IPS-15b (cell line): ENCODE measurements at regions not wholly inside any gene's neighbourhood (a gene's known extent, or its start where the extent isn't known, plus 50 kb on each side); places are given as distances from the start of the nearest gene placed in this dataset.

Source experiments
- H3K27me3 ChIP-seq: one replicate; pipeline ENCODE4 v1.6.1; 2013; ENCODE audit warnings: low read length; ENCODE audit not compliant: control insufficient read depth, insufficient read depth
- H3K36me3 ChIP-seq: one replicate; pipeline ENCODE4 v1.6.1; 2013; ENCODE audit warnings: low read length; ENCODE audit not compliant: control insufficient read depth, insufficient read depth
- H3K4me1 ChIP-seq: one replicate; pipeline ENCODE4 v1.6.1; 2013; ENCODE audit warnings: mild to moderate bottlenecking, low read length; ENCODE audit not compliant: control insufficient read depth, insufficient read depth
- H3K4me3 ChIP-seq: one replicate; pipeline ENCODE4 v1.5.1; 2013; ENCODE audit warnings: low read depth, low read length
- H3K9ac ChIP-seq: one replicate; pipeline ENCODE4 v1.6.1; 2013; ENCODE audit warnings: low read depth, mild to moderate bottlenecking, low read length
- H3K9me3 ChIP-seq: one replicate; pipeline ENCODE4 v1.6.1; 2013; ENCODE audit warnings: mild to moderate bottlenecking, low read length; ENCODE audit not compliant: control insufficient read depth, insufficient read depth

GRCh38 chr18:54503131-54503894 is 87.7 kb upstream of the DYNAP start:
- no peak overlapping the region for H3K4me3 ChIP-seq
- H3K36me3 ChIP-seq, result no peaks in the 10 kb centered on the region
- no peaks in the 10 kb centered on the region for H3K27me3 ChIP-seq

GRCh38 chr18:54506516-54507261 is 84.4 kb upstream of the DYNAP start:
- no peak overlapping the region for H3K4me3 ChIP-seq
- H3K27me3 ChIP-seq, result no peaks in the 10 kb centered on the region
- H3K9ac ChIP-seq, result no peak overlapping the region
- no peaks in the 10 kb centered on the region for H3K36me3 ChIP-seq
- no peaks in the 10 kb centered on the region for H3K9me3 ChIP-seq
- no peaks in the 10 kb centered on the region for H3K4me1 ChIP-seq

More at GRCh38 chr18:54503131-54503894, 87.7 kb upstream of the DYNAP start:
- Histone ChIP-seq H3K9ac (no peak overlapping the region), H3K9me3 (no peaks in the 10 kb centered on the region), H3K4me1 (no peaks in the 10 kb centered on the region)

- H3K9ac ChIP-seq, result no peak overlapping the region
- no peaks in the 10 kb centered on the region for H3K36me3 ChIP-seq
- no peaks in the 10 kb centered on the region for H3K9me3 ChIP-seq
- no peaks in the 10 kb centered on the region for H3K27me3 ChIP-seq
- H3K4me1 ChIP-seq, result no peaks in the 10 kb centered on the region
- H3K4me3 ChIP-seq, result no peak overlapping the region
Observed at GRCh38 chr18:54509793-54510192, 81.3 kb upstream of the DYNAP start.

DNA sequence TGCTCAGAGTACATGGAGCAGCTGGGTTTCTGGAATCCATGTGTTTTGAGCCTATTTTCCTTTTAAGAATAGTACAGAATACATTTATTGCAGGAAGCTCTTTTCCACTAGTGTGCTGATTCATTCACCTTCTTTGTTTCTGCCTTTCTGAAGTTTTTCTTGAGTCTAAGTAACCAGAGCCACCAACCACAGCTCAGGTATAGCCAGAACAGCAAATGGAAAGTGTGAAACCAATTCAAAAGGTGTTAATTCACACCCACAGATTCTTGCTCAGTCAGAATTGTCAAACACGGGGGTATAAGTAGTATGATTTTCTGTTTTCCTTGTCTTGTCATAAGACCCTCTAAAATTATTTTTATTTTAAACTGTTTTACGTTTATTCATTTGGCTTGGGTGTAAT is 75.9 kb upstream of the DYNAP start:
- Histone ChIP-seq H3K4me1 (no peaks in the 10 kb centered on the region), H3K27me3 (no peaks in the 10 kb centered on the region), H3K9me3 (no peaks in the 10 kb centered on the region), H3K4me3 (no peak overlapping the region), H3K36me3 (no peaks in the 10 kb centered on the region), H3K9ac (no peak overlapping the region)

- H3K36me3 ChIP-seq, result no peaks in the 10 kb centered on the region
- no peak overlapping the region for H3K4me3 ChIP-seq
- no peaks in the 10 kb centered on the region for H3K27me3 ChIP-seq
- H3K4me1 ChIP-seq, result no peaks in the 10 kb centered on the region
- no peaks in the 10 kb centered on the region for H3K9me3 ChIP-seq
- H3K9ac ChIP-seq, result no peak overlapping the region
Observed at GRCh38 chr18:54517521-54517920, 73.5 kb upstream of the DYNAP start.

GRCh38 chr18:54521846-54522245 is 69.2 kb upstream of the DYNAP start:
- no peaks in the 10 kb centered on the region for H3K4me1 ChIP-seq
- no peaks in the 10 kb centered on the region for H3K36me3 ChIP-seq
- no peaks in the 10 kb centered on the region for H3K27me3 ChIP-seq
- no peaks in the 10 kb centered on the region for H3K9me3 ChIP-seq
- no peak overlapping the region for H3K4me3 ChIP-seq
- no peak overlapping the region for H3K9ac ChIP-seq

DNA sequence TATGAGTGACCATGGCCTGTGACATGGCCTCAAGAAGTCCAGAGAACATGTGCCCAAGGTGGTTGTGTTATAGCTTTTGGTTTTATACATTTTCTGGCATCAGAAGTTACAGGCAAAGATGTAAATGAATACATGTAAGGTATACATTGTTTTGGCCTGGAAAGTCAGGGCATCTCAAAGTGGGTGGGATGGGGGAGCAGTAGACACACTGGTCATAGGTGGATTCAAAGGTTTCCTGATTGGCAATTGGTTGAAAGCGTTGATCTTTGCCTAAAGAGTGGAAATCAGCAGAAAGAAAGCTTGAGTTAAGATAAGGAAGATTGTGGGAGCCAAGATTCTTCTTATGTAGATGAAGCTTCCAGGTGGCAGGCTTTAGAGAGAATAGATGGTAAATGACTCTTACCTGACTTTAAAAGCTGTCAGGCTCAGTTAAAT is 62.1 kb upstream of the DYNAP start:
- Histone ChIP-seq H3K36me3 (no peaks in the 10 kb centered on the region), H3K9me3 (peaks cover 2% of the 10 kb centered on the region), H3K27me3 (no peaks in the 10 kb centered on the region), H3K4me1 (peaks cover 35% of the 10 kb centered on the region), H3K9ac (no peak overlapping the region), H3K4me3 (no peak overlapping the region)

DNA sequence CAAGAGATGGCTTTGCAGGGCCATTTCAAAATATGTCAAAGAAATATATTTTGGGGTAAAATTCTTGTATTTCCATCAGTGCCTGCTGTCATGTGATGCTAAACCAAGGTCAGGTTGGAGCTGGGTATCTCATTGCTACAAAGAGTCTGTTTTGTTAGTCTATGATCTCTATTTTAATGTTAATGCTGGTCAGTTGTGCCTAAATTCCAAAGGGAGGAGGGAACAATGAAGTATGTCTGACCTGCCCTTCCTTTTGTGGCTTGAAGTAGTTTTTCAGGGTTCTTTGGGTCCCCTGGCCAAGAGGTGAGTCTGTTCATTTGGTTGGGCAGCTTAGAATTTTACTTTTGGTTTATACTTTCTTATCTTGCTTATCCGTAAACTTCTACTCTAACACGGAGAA is 61.6 kb upstream of the DYNAP start:
- Histone ChIP-seq H3K27me3 (no peaks in the 10 kb centered on the region), H3K4me1 (peaks cover 35% of the 10 kb centered on the region), H3K4me3 (peak overlapping the region; percentile 27), H3K9ac (no peak overlapping the region), H3K36me3 (no peaks in the 10 kb centered on the region), H3K9me3 (peaks cover 7% of the 10 kb centered on the region)

GRCh38 chr18:54530285-54530684 is 60.8 kb upstream of the DYNAP start:
- no peak overlapping the region for H3K9ac ChIP-seq
- H3K27me3 ChIP-seq, result no peaks in the 10 kb centered on the region
- peaks cover 6% of the 10 kb centered on the region for H3K36me3 ChIP-seq
- H3K4me1 ChIP-seq, result peaks cover 35% of the 10 kb centered on the region
- H3K9me3 ChIP-seq, result peaks cover 12% of the 10 kb centered on the region
- peak overlapping the region; percentile 10 for H3K4me3 ChIP-seq

DNA sequence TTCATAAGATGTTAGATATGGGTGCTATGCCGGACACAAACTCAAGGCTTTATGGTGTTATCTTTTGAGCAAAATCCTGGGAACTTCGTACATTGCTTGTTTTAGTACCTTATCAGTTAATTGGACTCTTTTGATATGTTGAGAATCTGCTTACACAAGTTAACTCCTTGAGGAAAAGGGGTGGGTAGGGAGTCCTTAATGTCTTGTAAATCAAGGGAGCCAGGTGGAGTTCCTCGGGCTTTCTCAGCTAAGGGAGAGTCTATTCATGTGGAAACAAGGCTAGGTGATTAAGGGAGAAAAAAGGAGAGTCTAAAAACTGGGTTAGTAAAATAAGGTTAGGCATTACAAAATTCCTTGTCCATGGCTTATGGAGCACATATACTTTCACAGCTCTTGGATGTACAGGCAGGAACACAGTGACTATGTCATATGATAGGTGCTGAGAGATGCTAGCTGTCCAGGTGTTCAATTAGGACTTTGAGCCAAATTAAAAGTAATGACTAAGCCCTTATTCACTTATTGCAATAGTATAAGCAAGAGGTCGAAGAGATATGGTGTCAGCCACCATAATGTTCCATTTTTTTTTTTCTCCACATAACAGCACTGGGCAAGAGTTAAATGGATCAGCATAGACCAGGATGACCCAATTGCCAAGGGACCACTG is 59.5 kb upstream of the DYNAP start:
- H3K9ac ChIP-seq, result no peak overlapping the region
- H3K9me3 ChIP-seq, result peaks cover 22% of the 10 kb centered on the region
- H3K27me3 ChIP-seq, result no peaks in the 10 kb centered on the region

DNA sequence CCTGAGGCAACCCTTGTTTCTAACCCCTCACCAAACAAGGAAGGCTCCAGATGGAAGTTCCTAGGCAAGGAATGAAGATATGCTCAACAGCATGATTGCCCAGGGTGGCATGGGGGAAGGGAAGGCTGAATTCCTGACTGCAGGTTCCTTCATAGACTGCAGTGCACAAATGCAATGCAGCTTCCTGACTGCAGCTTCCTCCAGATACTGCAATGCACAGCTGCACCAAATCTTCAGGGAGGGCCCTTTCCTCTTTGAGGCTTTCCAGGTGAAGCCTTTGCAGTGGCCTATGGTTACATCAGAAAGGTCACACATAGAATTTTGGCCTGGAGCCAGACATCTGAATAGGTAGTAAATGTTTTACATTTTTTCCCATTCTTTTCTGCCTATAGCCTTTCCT is 58.8 kb upstream of the DYNAP start:
- no peak overlapping the region for H3K9ac ChIP-seq
- peaks cover 35% of the 10 kb centered on the region for H3K4me1 ChIP-seq
- peaks cover 22% of the 10 kb centered on the region for H3K9me3 ChIP-seq
- H3K36me3 ChIP-seq, result peaks cover 7% of the 10 kb centered on the region
- H3K4me3 ChIP-seq, result no peak overlapping the region
- no peaks in the 10 kb centered on the region for H3K27me3 ChIP-seq

More for the DNA sequence above, 59.5 kb upstream of the DYNAP start:
- Histone ChIP-seq H3K4me3 (peak overlapping the region; percentile 16), H3K36me3 (peaks cover 7% of the 10 kb centered on the region), H3K4me1 (peaks cover 35% of the 10 kb centered on the region)
